CD4-positive, alpha-beta T cell (primary cell): ENCODE measurements at regions not wholly inside any gene's neighbourhood (a gene's known extent, or its start where the extent isn't known, plus 50 kb on each side); places are given as distances from the start of the nearest gene placed in this dataset.

Source experiments
- ATAC-seq: fragments of 200-7000 bp; cut with Tn5 transposase; one replicate; pipeline ENCODE4 v1.10.0; 2022; ENCODE audit warnings: mild to moderate bottlenecking; ENCODE audit not compliant: poor library complexity
- CTCF ChIA-PET: fragments of 350-600 bp; sonication (Branson Sonifier 250); formaldehyde crosslinking; loops from one replicate; lab custom pipeline; 2021; ENCODE audit warnings: antibody characterized with exemption, inconsistent platforms; lab: Charles Lee
- POLR2A ChIA-PET: fragments of 350-600 bp; sonication (Branson Sonifier 250); formaldehyde crosslinking; loops from one replicate; lab custom pipeline; 2021; ENCODE audit warnings: antibody characterized with exemption, inconsistent platforms; lab: Charles Lee
- DNase-seq, 14 experiments: peaks; one replicate each; pipeline ENCODE4 v3.0.0-alpha.2; 2013 to 2020; ENCODE audit warnings: mixed read lengths in 2 of 14
- H3K27ac ChIP-seq, 2 donors: one replicate each; pipeline versions ENCODE4 v1.5.1 to v1.7.0; 2013; ENCODE audit warnings: low read length in 2 of 2, low read depth in 1 of 2, mild to moderate bottlenecking in 1 of 2
- H3K27me3 ChIP-seq, 2 experiments: 1 replicate in 1 of 2; 2 replicates in 1 of 2; pipeline versions ENCODE4 v1.6.1 to v1.7.0; 2013; ENCODE audit warnings: low read length in 2 of 2, control low read depth in 1 of 2, mild to moderate bottlenecking in 1 of 2, moderate library complexity in 1 of 2; ENCODE audit not compliant: insufficient read depth in 2 of 2, control insufficient read depth in 1 of 2
- H3K36me3 ChIP-seq: one replicate; pipeline ENCODE4 v1.6.1; 2013; ENCODE audit warnings: low read length, control low read depth; ENCODE audit not compliant: insufficient read depth
- H3K4me1 ChIP-seq: one replicate; pipeline ENCODE4 v1.6.1; 2013; ENCODE audit warnings: low read length, control low read depth; ENCODE audit not compliant: insufficient read depth
- H3K4me3 ChIP-seq: one replicate; pipeline ENCODE4 v1.5.1; 2013; ENCODE audit warnings: mild to moderate bottlenecking, low read length, moderate library complexity
- H3K9me3 ChIP-seq, 2 experiments: 1 replicate in 1 of 2; 2 replicates in 1 of 2; pipeline versions ENCODE4 v1.6.1 to v1.7.0; 2013; ENCODE audit warnings: low read length in 2 of 2, mild to moderate bottlenecking in 2 of 2, control low read depth in 1 of 2, moderate library complexity in 1 of 2; ENCODE audit not compliant: control insufficient read depth in 1 of 2, insufficient read depth in 1 of 2
- H3K27ac Mint-ChIP-seq: one replicate; pipeline ENCODE4 v1.8.0; 2020; ENCODE audit warnings: mixed read lengths
- H3K27me3 Mint-ChIP-seq: one replicate; pipeline ENCODE4 v1.8.0; 2021; ENCODE audit warnings: mixed read lengths
- H3K36me3 Mint-ChIP-seq: one replicate; pipeline ENCODE4 v1.8.0; 2021; ENCODE audit warnings: low read depth, mixed read lengths
- H3K4me1 Mint-ChIP-seq: one replicate; pipeline ENCODE4 v1.8.0; 2021; ENCODE audit warnings: low read depth, mixed read lengths
- H3K4me3 Mint-ChIP-seq: one replicate; pipeline ENCODE4 v1.8.0; 2020; ENCODE audit warnings: mild to moderate bottlenecking, mixed read lengths
- H3K9me3 Mint-ChIP-seq: one replicate; pipeline ENCODE4 v1.8.0; 2020; ENCODE audit warnings: mixed read lengths
- intact Hi-C, 2 experiments: fragments of 100-400 bp; cut with DNase I in 1 of 2; cut with micrococcal nuclease in 1 of 2; formaldehyde crosslinking; loops; one replicate each; pipeline versions ENCODE4 v1.15.1 to v1.9.0; 2023 to 2025; cut with DNase I, micrococcal nuclease
- TF ChIP-seq, protein P1 (sequence below): fragments of 200-600 bp; IDR thresholded peaks from one replicate; pipeline ENCODE4 v1.8.0; 2022; ENCODE audit warnings: antibody characterized with exemption, mild to moderate bottlenecking

DNA sequence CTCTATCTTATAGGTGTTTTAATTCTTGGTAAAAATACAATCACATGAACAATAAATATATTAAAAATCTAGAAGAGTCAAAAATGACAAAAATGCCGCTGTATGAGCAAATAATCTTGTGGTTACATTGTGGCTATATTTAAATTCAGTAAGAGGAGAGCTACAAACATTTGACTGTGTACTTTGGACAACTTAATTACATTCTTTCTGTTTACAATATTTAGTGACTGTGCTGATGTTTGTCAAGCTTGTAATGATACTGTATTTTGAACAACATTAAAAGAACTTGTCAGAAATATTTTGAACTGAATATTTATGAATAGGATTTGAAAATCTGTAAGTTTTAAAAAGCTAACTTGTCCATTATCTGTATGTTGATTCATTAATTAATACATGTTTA, 598.3 kb downstream of the SI start:
- no peak for ATAC-seq
- no peak overlapping the region for H3K4me3 Mint-ChIP-seq
- H3K9me3 Mint-ChIP-seq: peaks cover 12% of the 10 kb centered on the region
- H3K36me3 Mint-ChIP-seq: no peaks in the 10 kb centered on the region
- no peaks in the 10 kb centered on the region for H3K36me3 ChIP-seq
- H3K27me3 Mint-ChIP-seq: no peaks in the 10 kb centered on the region
- no peaks in the 10 kb centered on the region for H3K4me1 ChIP-seq
- peaks cover 0 to 14% of the 10 kb centered on the region in 2 experiments for H3K9me3 ChIP-seq
- POLR2A ChIA-PET: no interaction called here
- no peak overlapping the region for H3K27ac Mint-ChIP-seq
- CTCF ChIA-PET: no interaction called here
- TF ChIP-seq, protein P1, sequence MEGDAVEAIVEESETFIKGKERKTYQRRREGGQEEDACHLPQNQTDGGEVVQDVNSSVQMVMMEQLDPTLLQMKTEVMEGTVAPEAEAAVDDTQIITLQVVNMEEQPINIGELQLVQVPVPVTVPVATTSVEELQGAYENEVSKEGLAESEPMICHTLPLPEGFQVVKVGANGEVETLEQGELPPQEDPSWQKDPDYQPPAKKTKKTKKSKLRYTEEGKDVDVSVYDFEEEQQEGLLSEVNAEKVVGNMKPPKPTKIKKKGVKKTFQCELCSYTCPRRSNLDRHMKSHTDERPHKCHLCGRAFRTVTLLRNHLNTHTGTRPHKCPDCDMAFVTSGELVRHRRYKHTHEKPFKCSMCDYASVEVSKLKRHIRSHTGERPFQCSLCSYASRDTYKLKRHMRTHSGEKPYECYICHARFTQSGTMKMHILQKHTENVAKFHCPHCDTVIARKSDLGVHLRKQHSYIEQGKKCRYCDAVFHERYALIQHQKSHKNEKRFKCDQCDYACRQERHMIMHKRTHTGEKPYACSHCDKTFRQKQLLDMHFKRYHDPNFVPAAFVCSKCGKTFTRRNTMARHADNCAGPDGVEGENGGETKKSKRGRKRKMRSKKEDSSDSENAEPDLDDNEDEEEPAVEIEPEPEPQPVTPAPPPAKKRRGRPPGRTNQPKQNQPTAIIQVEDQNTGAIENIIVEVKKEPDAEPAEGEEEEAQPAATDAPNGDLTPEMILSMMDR: no peak
- no peak overlapping the region for H3K27ac ChIP-seq
- H3K27me3 ChIP-seq: no peaks in the 10 kb centered on the region
- no peaks in the 10 kb centered on the region for H3K4me1 Mint-ChIP-seq
- H3K4me3 ChIP-seq: no peak overlapping the region
- DNase-seq: no peak
- intact Hi-C loops: no loop called here

DNA sequence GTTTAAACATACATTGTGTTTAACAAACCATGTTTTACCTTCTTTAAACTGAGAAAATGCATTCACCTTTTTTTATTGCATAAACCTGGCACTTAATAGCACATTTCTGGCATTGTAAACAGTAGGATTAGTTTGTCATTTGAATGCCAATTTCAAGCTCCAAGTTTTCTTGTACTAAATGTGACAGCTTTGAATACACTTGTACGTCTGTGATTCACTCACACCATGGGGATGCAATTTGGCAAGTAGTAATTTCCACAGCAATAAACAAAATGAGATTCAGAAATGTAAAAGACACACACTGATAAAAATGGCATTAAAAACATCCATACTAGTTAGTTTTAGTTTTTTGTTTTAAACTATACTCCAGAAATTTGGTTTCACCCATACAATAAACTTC, 598.9 kb downstream of the SI start:
- Histone ChIP-seq H3K9me3 (peaks cover 0 to 14% of the 10 kb centered on the region in 2 experiments), H3K4me1 (no peaks in the 10 kb centered on the region), H3K27ac (no peak overlapping the region), H3K36me3 (no peaks in the 10 kb centered on the region), H3K27me3 (no peaks in the 10 kb centered on the region), H3K4me3 (no peak overlapping the region)
- Mint-ChIP-seq H3K9me3 (peaks cover 12% of the 10 kb centered on the region), H3K27me3 (no peaks in the 10 kb centered on the region), H3K4me1 (no peaks in the 10 kb centered on the region), H3K36me3 (no peaks in the 10 kb centered on the region), H3K27ac (no peak overlapping the region), H3K4me3 (no peak overlapping the region)
- ATAC-seq (no peak), DNase-seq (no peak)
- TF ChIP-seq, protein P1: no peak
- ChIA-PET POLR2A (no interaction called here), CTCF (no interaction called here)
- intact Hi-C loops: no loop called here

DNA sequence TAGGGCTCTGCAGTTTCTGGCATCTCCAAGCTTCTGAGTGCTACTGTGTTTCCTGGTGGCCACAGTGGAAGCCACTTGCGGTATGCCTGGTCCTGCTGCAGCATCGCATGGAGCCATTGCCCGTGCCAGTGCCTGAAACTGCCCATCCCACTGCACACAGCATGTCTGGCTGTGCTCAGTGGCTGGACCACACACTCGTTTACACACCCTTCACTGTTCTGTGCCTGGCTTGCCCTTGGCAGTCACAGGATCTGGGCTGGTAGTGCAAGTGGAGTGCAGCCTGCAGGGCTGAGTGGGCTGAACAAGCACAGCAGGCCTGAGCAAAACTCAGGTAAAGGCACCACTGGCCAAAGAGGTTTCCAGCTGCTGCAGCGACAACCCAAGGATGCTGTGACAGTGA, 600.0 kb downstream of the SI start:
- intact Hi-C loops: no loop called here
- Histone ChIP-seq H3K9me3 (peaks cover 0 to 14% of the 10 kb centered on the region in 2 experiments), H3K27me3 (no peaks in the 10 kb centered on the region), H3K4me3 (no peak overlapping the region), H3K36me3 (no peaks in the 10 kb centered on the region), H3K4me1 (no peaks in the 10 kb centered on the region), H3K27ac (no peak overlapping the region)
- no peak overlapping the region for H3K27ac Mint-ChIP-seq
- H3K36me3 Mint-ChIP-seq: no peaks in the 10 kb centered on the region
- POLR2A ChIA-PET: no interaction called here
- H3K4me3 Mint-ChIP-seq: no peak overlapping the region
- TF ChIP-seq, protein P1: no peak
- peak in 1 of 14 experiments; percentile 2 for DNase-seq
- no peaks in the 10 kb centered on the region for H3K27me3 Mint-ChIP-seq
- CTCF ChIA-PET: no interaction called here
- H3K9me3 Mint-ChIP-seq: peaks cover 7% of the 10 kb centered on the region
- ATAC-seq: no peak
- H3K4me1 Mint-ChIP-seq: no peaks in the 10 kb centered on the region
